ENCODE measurements at regions not wholly inside any gene's neighbourhood (a gene's known extent, or its start where the extent isn't known, plus 50 kb on each side); places are given as distances from the start of the nearest gene placed in this dataset.

DNA sequence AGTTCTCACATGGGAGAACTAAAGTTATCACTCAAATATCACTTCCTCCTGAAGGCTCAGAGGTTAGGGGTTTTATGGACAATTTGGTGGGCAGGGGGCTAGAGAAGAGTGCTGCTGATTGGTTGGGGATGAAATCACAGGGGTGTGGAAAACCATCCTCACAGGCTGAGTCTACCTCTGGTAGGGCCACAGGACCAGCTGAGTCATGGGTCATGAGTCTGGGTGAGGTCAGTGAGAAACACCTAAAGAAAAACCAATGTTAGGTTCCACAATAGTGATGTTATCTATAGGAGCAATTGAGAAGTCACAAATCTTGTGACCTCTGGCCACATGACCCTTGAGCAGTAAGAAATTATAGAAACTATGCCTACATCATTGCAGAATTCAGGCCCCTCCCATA, 203.3 kb upstream of the TARS1 start:
- TF ChIP-seq, protein P1, sequence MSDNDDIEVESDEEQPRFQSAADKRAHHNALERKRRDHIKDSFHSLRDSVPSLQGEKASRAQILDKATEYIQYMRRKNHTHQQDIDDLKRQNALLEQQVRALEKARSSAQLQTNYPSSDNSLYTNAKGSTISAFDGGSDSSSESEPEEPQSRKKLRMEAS (IDR thresholded peaks at IDR 0.05): no peak
- TF ChIP-seq RARB (CRISPR knock-in tag; IDR thresholded peaks at IDR 0.05): no peak
- no peak for TF ChIP-seq NPAS2 (CRISPR knock-in tag; IDR thresholded peaks at IDR 0.05; ENCODE audit: borderline replicate concordance)
- no peak for TF ChIP-seq KDM5A (IDR thresholded peaks at IDR 0.05)
- ChIA-PET CTCF (interaction anchor here (0.9 kb wide), 1 partner anchor 64 kb away, joined by 3 read pairs; no protein-coding TSS in a partner anchor), POLR2A (no interaction called here)
- H3K4me1 ChIP-seq: no peaks in the 10 kb centered on the region
- no peak overlapping the region for H3K27ac ChIP-seq
- no peaks in the 10 kb centered on the region for H3K9me3 ChIP-seq
- ATAC-seq: no peak
- no peak for FAIRE-seq
- no peak overlapping the region for H3K4me3 ChIP-seq
- DNase-seq (ENCODE audit: low read depth in 1 of 2, low spot score in 1 of 2): no peak
- H3K4me2 ChIP-seq: no peak overlapping the region

DNA sequence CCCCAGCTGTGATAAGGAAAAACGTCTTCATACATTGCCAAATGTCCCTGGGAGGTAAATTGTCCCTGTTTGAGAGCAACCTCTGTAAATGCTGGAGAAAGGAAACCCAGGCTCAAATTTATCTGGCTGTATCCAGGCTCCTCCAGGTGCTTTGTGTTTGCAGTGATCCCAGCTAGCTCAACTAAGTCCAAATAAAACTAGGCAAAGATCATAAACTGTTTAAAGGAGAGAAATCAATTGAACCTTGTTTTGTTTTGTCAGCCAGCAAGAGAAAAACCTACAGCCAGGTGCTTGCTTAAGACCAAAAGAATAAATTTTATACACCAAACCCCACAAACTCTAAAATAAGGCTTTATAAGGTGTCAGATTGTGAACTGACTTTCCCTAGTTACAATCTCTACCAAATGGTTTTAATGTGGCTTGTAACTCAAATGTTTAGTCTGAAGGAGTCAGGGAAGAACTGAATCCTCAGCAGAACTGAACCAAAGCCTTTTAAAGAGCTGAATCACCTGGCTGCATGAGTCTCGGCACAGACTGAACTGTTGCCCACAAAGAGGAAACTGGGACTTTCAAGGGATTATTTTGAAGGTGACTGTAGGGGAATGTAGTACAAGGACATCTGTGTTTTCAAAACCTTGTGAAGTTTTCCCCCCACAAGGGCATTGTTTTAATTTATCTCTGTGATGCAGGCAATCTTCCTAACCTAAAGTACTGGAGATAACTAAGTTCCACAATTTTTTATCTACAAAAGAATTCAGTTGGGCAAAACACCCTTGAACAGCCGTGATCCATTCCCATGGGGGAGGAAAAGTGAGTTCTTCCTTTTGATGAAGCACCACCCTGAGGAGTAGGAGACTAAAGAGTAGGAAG, 201.7 kb upstream of the TARS1 start:
- POLR2A ChIA-PET: no interaction called here
- WGBS (ENCODE audit: missing lambda C conversion rate): 47% methylated on average over 3 of the region's 3 CpGs

DNA sequence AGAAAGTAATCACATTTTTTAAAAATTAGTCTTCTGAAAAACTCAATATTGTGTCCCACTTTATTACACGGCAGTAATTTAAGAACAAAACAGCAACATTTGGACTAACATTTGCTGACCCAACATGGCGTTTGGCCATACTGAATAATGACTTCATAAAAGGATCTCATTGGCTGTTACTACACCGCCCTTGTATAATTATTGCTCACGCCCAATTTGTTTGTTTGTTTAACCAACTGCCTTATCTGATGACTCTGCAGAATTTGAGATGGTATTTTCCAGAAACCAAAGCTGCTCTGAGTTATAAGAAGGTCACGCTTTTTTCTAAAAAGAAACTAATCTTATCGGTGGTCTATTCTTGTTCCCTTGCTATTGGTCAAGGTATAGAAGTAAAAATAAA, 200.2 kb upstream of the TARS1 start:
- H3K27ac ChIP-seq: no peak overlapping the region
- ATAC-seq (no peak), DNase-seq (ENCODE audit: low read depth in 1 of 2, low spot score in 1 of 2) (no peak)

More for the DNA sequence above, 201.7 kb upstream of the TARS1 start:
- Histone ChIP-seq H3K27ac (no peak overlapping the region), H3K9me3 (no peaks in the 10 kb centered on the region), H3K4me1 (no peaks in the 10 kb centered on the region), H3K4me2 (no peak overlapping the region), H3K4me3 (no peak overlapping the region)
- FAIRE-seq (no peak), DNase-seq (ENCODE audit: low read depth in 1 of 2, low spot score in 1 of 2) (no peak), ATAC-seq (no peak)
- TF ChIP-seq ZC3H11A (IDR thresholded peaks at IDR 0.05): no peak
- TF ChIP-seq, protein P2, sequence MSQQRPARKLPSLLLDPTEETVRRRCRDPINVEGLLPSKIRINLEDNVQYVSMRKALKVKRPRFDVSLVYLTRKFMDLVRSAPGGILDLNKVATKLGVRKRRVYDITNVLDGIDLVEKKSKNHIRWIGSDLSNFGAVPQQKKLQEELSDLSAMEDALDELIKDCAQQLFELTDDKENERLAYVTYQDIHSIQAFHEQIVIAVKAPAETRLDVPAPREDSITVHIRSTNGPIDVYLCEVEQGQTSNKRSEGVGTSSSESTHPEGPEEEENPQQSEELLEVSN (IDR thresholded peaks at IDR 0.05; ENCODE audit: borderline replicate concordance, low read depth): no peak
- TF ChIP-seq EHF (CRISPR knock-in tag; IDR thresholded peaks at IDR 0.05): no peak
- no peak for TF ChIP-seq BHLHE40 (IDR thresholded peaks at IDR 0.05; ENCODE audit: low read depth, low read length)
- no peak for TF ChIP-seq GATA3 (IDR thresholded peaks at IDR 0.05; ENCODE audit: borderline replicate concordance)
- TF ChIP-seq TFCP2L1 (CRISPR knock-in tag; IDR thresholded peaks at IDR 0.05): no peak
- TF ChIP-seq HEYL (CRISPR knock-in tag; IDR thresholded peaks at IDR 0.05): no peak
- TF ChIP-seq RAD21 (conservative IDR thresholded peaks at IDR 0.05 in 1 of 2, IDR thresholded peaks at IDR 0.05 in 1 of 2): no peak
- CTCF ChIA-PET: interaction anchor here (0.9 to 1.5 kb wide), 3 partner anchors 8 to 132 kb away, joined by 3 to 4 read pairs (median 3); no protein-coding TSS in a partner anchor

DNA sequence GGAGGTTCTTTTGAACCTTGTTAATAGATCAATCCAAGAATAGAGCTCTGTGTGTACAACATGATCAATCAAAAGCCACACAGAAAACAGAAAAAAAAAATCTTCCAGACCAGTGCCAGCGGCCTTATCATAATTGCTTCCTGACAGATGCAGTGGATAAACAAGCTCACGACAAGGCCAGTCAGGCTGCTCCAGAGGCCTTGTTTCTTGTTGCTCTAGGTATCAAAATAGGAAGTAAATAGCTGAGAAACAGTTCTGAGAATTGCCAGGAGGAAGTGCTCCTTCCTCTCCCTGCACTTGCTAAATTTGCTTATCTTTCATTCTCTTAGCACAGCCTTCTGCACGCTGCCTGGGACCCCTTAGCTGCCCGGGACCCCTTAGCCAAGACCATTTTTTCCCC, 199.0 kb upstream of the TARS1 start:
- Histone ChIP-seq H3K4me1 (no peaks in the 10 kb centered on the region), H3K4me3 (no peak overlapping the region), H3K4me2 (no peak overlapping the region), H3K9me3 (no peaks in the 10 kb centered on the region), H3K27ac (no peak overlapping the region)
- no peak for FAIRE-seq
- POLR2A ChIA-PET: no interaction called here
- CTCF ChIA-PET: interaction anchor here (0.6 to 1.2 kb wide), 3 partner anchors 11 to 532 kb away, joined by 3 to 4 read pairs (median 3); no protein-coding TSS in a partner anchor
- no peak for DNase-seq (ENCODE audit: low read depth in 1 of 2, low spot score in 1 of 2)
- 34% methylated on average over 4 of the region's 4 CpGs for WGBS (ENCODE audit: missing lambda C conversion rate)
- no peak for ATAC-seq
- TF ChIP-seq, protein P3, sequence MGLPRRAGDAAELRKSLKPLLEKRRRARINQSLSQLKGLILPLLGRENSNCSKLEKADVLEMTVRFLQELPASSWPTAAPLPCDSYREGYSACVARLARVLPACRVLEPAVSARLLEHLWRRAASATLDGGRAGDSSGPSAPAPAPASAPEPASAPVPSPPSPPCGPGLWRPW (IDR thresholded peaks at IDR 0.05): no peak
- TF ChIP-seq, protein P4, sequence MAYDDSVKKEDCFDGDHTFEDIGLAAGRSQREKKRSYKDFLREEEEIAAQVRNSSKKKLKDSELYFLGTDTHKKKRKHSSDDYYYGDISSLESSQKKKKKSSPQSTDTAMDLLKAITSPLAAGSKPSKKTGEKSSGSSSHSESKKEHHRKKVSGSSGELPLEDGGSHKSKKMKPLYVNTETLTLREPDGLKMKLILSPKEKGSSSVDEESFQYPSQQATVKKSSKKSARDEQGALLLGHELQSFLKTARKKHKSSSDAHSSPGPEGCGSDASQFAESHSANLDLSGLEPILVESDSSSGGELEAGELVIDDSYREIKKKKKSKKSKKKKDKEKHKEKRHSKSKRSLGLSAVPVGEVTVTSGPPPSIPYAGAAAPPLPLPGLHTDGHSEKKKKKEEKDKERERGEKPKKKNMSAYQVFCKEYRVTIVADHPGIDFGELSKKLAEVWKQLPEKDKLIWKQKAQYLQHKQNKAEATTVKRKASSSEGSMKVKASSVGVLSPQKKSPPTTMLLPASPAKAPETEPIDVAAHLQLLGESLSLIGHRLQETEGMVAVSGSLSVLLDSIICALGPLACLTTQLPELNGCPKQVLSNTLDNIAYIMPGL (CRISPR knock-in tag; IDR thresholded peaks at IDR 0.05; ENCODE audit: borderline replicate concordance): no peak
- no peak for TF ChIP-seq MYC (IDR thresholded peaks at IDR 0.05; ENCODE audit: borderline replicate concordance, low read length)
- no peak for TF ChIP-seq RARB (CRISPR knock-in tag; IDR thresholded peaks at IDR 0.05)
- no peak for TF ChIP-seq RCOR1 (IDR thresholded peaks at IDR 0.05; ENCODE audit: low read depth, low read length)
- no peak for TF ChIP-seq FOXS1 (CRISPR knock-in tag; IDR thresholded peaks at IDR 0.05)
- TF ChIP-seq, protein P5, sequence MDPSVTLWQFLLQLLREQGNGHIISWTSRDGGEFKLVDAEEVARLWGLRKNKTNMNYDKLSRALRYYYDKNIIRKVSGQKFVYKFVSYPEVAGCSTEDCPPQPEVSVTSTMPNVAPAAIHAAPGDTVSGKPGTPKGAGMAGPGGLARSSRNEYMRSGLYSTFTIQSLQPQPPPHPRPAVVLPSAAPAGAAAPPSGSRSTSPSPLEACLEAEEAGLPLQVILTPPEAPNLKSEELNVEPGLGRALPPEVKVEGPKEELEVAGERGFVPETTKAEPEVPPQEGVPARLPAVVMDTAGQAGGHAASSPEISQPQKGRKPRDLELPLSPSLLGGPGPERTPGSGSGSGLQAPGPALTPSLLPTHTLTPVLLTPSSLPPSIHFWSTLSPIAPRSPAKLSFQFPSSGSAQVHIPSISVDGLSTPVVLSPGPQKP (IDR thresholded peaks at IDR 0.05; ENCODE audit: low read depth, low read length): no peak
- no peak for TF ChIP-seq EP300 (IDR thresholded peaks at IDR 0.05)

More for the DNA sequence above, 200.2 kb upstream of the TARS1 start:
- FAIRE-seq: no peak
- no peaks in the 10 kb centered on the region for H3K4me1 ChIP-seq
- H3K4me3 ChIP-seq: no peak overlapping the region
- ChIA-PET POLR2A (no interaction called here), CTCF (no interaction called here)
- H3K9me3 ChIP-seq: no peaks in the 10 kb centered on the region
- TF ChIP-seq POLR2AphosphoS2 (conservative IDR thresholded peaks at IDR 0.05; ENCODE audit: low read length) (no peak), MAFK (IDR thresholded peaks at IDR 0.05; ENCODE audit: partially characterized antibody) (peak; percentile 91)
- H3K4me2 ChIP-seq: no peak overlapping the region
- WGBS (ENCODE audit: missing lambda C conversion rate): 92% methylated on average over 6 of the region's 6 CpGs

Measured in A549 (cell line).